Naive thymus-derived CD8-positive, alpha-beta T cell (primary cell): ENCODE measurements at regions not wholly inside any gene's neighbourhood (a gene's known extent, or its start where the extent isn't known, plus 50 kb on each side); places are given as distances from the start of the nearest gene placed in this dataset. TPM values are rescaled to one million over a fixed set of nuclear protein-coding genes. Genes with fewer than 3 reads are reported as not detected.

Source experiments
- microRNA-seq: library from miRNA; unstranded; fragments of <30 nt; microRNA quantifications from one replicate; pipeline ENCODE4 v1.2.0, GENCODE V29; 2022; ENCODE audit warnings: borderline microRNAs expressed

Small RNA genes in the stretch of these regions (microRNA-seq; reads per million reads assigned to microRNA genes)
- gene MIR184: not detected
